HepG2 (cell line): ENCODE measurements at regions not wholly inside any gene's neighbourhood (a gene's known extent, or its start where the extent isn't known, plus 50 kb on each side); places are given as distances from the start of the nearest gene placed in this dataset.
A peak's percentile ranks its signal among the peaks of the same experiment; 100 is the strongest.

Experiments used
- AGO2 ChIP-seq: fragments of 200-400 bp; formaldehyde crosslinking; optimal IDR thresholded peaks from 2 replicates; pipeline ENCODE3; 2017; ENCODE audit warnings: mild to moderate bottlenecking, low read depth, low read length, moderate library complexity
- ARID3A ChIP-seq: IDR thresholded peaks from 2 replicates; pipeline ENCODE4 v1.6.1; 2012; ENCODE audit warnings: low read depth, low read length, improper control_type of control experiment
- ATF2 ChIP-seq: sonication (generic); formaldehyde crosslinking; IDR thresholded peaks from 2 replicates; pipeline ENCODE4 v1.4.0; 2020; ENCODE audit warnings: missing genetic modification reagents
- BRD4 ChIP-seq: sonication (generic); formaldehyde crosslinking; IDR thresholded peaks from 2 replicates; pipeline ENCODE4 v1.4.0; 2020; ENCODE audit warnings: missing genetic modification reagents
- CHD4 ChIP-seq: fragments of 200-600 bp; sonication (generic); IDR thresholded peaks from 2 replicates; pipeline ENCODE4 v1.7.0; 2017; ENCODE audit warnings: mild to moderate bottlenecking, low read length, borderline replicate concordance
- DMTF1 ChIP-seq: sonication (generic); formaldehyde crosslinking; IDR thresholded peaks from 2 replicates; pipeline ENCODE4 v1.4.0; 2020; ENCODE audit warnings: mild to moderate bottlenecking, missing genetic modification reagents
- KAT7 ChIP-seq: IDR thresholded peaks from 2 replicates; pipeline ENCODE4 v1.6.1; 2018; ENCODE audit warnings: borderline replicate concordance, missing compliant biosample characterization
- KLF12 ChIP-seq: sonication (generic); formaldehyde crosslinking; IDR thresholded peaks from 2 replicates; pipeline ENCODE4 v1.4.0; 2020; ENCODE audit warnings: missing genetic modification reagents, borderline replicate concordance
- MED1 ChIP-seq: sonication (generic); formaldehyde crosslinking; IDR thresholded peaks from 2 replicates; pipeline ENCODE4 v1.4.0; 2020; ENCODE audit warnings: missing genetic modification reagents
- MXD1 ChIP-seq: sonication (generic); formaldehyde crosslinking; IDR thresholded peaks from 2 replicates; pipeline ENCODE4 v1.4.0; 2020; ENCODE audit warnings: mild to moderate bottlenecking, missing genetic modification reagents
- PCBP1 ChIP-seq: fragments of 200-400 bp; formaldehyde crosslinking; IDR thresholded peaks from 2 replicates; pipeline ENCODE4 v1.6.1; 2017; ENCODE audit warnings: mild to moderate bottlenecking, low read depth, low read length, borderline replicate concordance
- PITX1 ChIP-seq: sonication (generic); formaldehyde crosslinking; IDR thresholded peaks from 2 replicates; pipeline ENCODE4 v1.5.1; 2020; ENCODE audit warnings: mild to moderate bottlenecking, missing genetic modification reagents
- RAD21 ChIP-seq: fragments of 450-650 bp; formaldehyde crosslinking; IDR thresholded peaks from 2 replicates; pipeline ENCODE4 v1.5.0; 2020; ENCODE audit warnings: mild to moderate bottlenecking
- RAD51 ChIP-seq: fragments of 450-650 bp; IDR thresholded peaks from 2 replicates; pipeline ENCODE4 v1.6.1; 2016; ENCODE audit warnings: borderline replicate concordance
- SMAD1 ChIP-seq: sonication (generic); formaldehyde crosslinking; IDR thresholded peaks from 2 replicates; pipeline ENCODE4 v1.4.0; 2020; ENCODE audit warnings: missing genetic modification reagents, low read depth, mild to moderate bottlenecking, borderline replicate concordance
- SMAD3 ChIP-seq: sonication (generic); formaldehyde crosslinking; IDR thresholded peaks from 2 replicates; pipeline ENCODE4 v1.4.0; 2020; ENCODE audit warnings: missing genetic modification reagents
- SMARCC2 ChIP-seq: fragments of 450-650 bp; IDR thresholded peaks from 2 replicates; pipeline ENCODE4 v1.6.1; 2017; ENCODE audit warnings: antibody characterized with exemption, mild to moderate bottlenecking
- SMC3 ChIP-seq: IDR thresholded peaks from 2 replicates; pipeline ENCODE4 v1.6.1; 2011; ENCODE audit warnings: low read length, improper control_type of control experiment
- STAG1 ChIP-seq: sonication (generic); formaldehyde crosslinking; IDR thresholded peaks from 2 replicates; pipeline ENCODE4 v1.4.0; 2020; ENCODE audit warnings: missing genetic modification reagents
- XRCC5 ChIP-seq: fragments of 200-400 bp; formaldehyde crosslinking; optimal IDR thresholded peaks from 2 replicates; pipeline ENCODE3; 2017; ENCODE audit warnings: mild to moderate bottlenecking, low read length
- ZNF232 ChIP-seq: sonication (generic); formaldehyde crosslinking; IDR thresholded peaks from 2 replicates; pipeline ENCODE4 v1.4.0; 2020; ENCODE audit warnings: missing genetic modification reagents, borderline replicate concordance
- ZNF234 ChIP-seq: sonication (generic); formaldehyde crosslinking; conservative IDR thresholded peaks from 2 replicates; pipeline ENCODE4 v1.5.1; 2020; ENCODE audit warnings: mild to moderate bottlenecking, missing genetic modification reagents
- ZNF292 ChIP-seq: sonication (generic); formaldehyde crosslinking; IDR thresholded peaks from 2 replicates; pipeline ENCODE4 v1.8.1; 2022; ENCODE audit warnings: mild to moderate bottlenecking, low read depth, missing genetic modification reagents, borderline replicate concordance
- ZNF414 ChIP-seq: sonication (generic); formaldehyde crosslinking; IDR thresholded peaks from 2 replicates; pipeline ENCODE4 v1.5.0; 2020; ENCODE audit warnings: missing genetic modification reagents
- ZNF709 ChIP-seq: sonication (generic); formaldehyde crosslinking; IDR thresholded peaks from 2 replicates; pipeline ENCODE4 v1.5.0; 2020; ENCODE audit warnings: mild to moderate bottlenecking, missing genetic modification reagents
- ZSCAN30 ChIP-seq: sonication (generic); formaldehyde crosslinking; IDR thresholded peaks from 2 replicates; pipeline ENCODE4 v1.5.0; 2020; ENCODE audit warnings: mild to moderate bottlenecking, missing genetic modification reagents

- TF ChIP-seq DMTF1 = no peak
- peak; percentile 80 for TF ChIP-seq SMC3
- TF ChIP-seq ZNF232 (CRISPR knock-in tag) = no peak
- TF ChIP-seq ZNF292 (CRISPR knock-in tag) = no peak
- TF ChIP-seq KLF12 (CRISPR knock-in tag) = no peak
- TF ChIP-seq CHD4 = no peak
- no peak for TF ChIP-seq ZNF414 (CRISPR knock-in tag)
- peak; percentile 59; the same call in 1 of the 2 replicates for TF ChIP-seq RAD21 (CRISPR knock-in tag)
- TF ChIP-seq BRD4 (CRISPR knock-in tag) = no peak
- no peak for TF ChIP-seq ARID3A
- TF ChIP-seq SMAD3 (CRISPR knock-in tag) = no peak
- no peak for TF ChIP-seq ZNF709 (CRISPR knock-in tag)
- 0 out of 2 replicates have a peak, but pooled peaks have one; percentile 9 for TF ChIP-seq MED1 (CRISPR knock-in tag)
- no peak for TF ChIP-seq KAT7 (CRISPR knock-in tag)
- no peak for TF ChIP-seq SMAD1 (CRISPR knock-in tag)
- no peak for TF ChIP-seq SMARCC2
- no peak for TF ChIP-seq PITX1 (CRISPR knock-in tag)
- TF ChIP-seq ATF2 (CRISPR knock-in tag) = no peak
- TF ChIP-seq ZNF234 (CRISPR knock-in tag) = no peak
- TF ChIP-seq MXD1 = no peak
- no peak for TF ChIP-seq RAD51
- TF ChIP-seq PCBP1 = no peak
- peak; percentile 41 for TF ChIP-seq XRCC5
- TF ChIP-seq STAG1 (CRISPR knock-in tag) = peak; percentile 79
- TF ChIP-seq AGO2 = no peak
- TF ChIP-seq ZSCAN30 = no peak
Observed at GRCh38 chr1:114282751-114283403, 129.2 kb upstream of the SYT6 start (continued).
